CD4-positive, alpha-beta T cell (primary cell): ENCODE measurements at regions not wholly inside any gene's neighbourhood (a gene's known extent, or its start where the extent isn't known, plus 50 kb on each side); places are given as distances from the start of the nearest gene placed in this dataset.

Source experiments
- ATAC-seq: fragments of 200-7000 bp; cut with Tn5 transposase; one replicate; pipeline ENCODE4 v1.10.0; 2022; ENCODE audit warnings: mild to moderate bottlenecking; ENCODE audit not compliant: poor library complexity
- CTCF ChIA-PET: fragments of 350-600 bp; sonication (Branson Sonifier 250); formaldehyde crosslinking; loops from one replicate; lab custom pipeline; 2021; ENCODE audit warnings: antibody characterized with exemption, inconsistent platforms; lab: Charles Lee
- POLR2A ChIA-PET: fragments of 350-600 bp; sonication (Branson Sonifier 250); formaldehyde crosslinking; loops from one replicate; lab custom pipeline; 2021; ENCODE audit warnings: antibody characterized with exemption, inconsistent platforms; lab: Charles Lee
- DNase-seq, 14 experiments: peaks; one replicate each; pipeline ENCODE4 v3.0.0-alpha.2; 2013 to 2020; ENCODE audit warnings: mixed read lengths in 2 of 14
- H3K27ac ChIP-seq, 2 donors: one replicate each; pipeline versions ENCODE4 v1.5.1 to v1.7.0; 2013; ENCODE audit warnings: low read length in 2 of 2, low read depth in 1 of 2, mild to moderate bottlenecking in 1 of 2
- H3K27me3 ChIP-seq, 2 experiments: 1 replicate in 1 of 2; 2 replicates in 1 of 2; pipeline versions ENCODE4 v1.6.1 to v1.7.0; 2013; ENCODE audit warnings: low read length in 2 of 2, control low read depth in 1 of 2, mild to moderate bottlenecking in 1 of 2, moderate library complexity in 1 of 2; ENCODE audit not compliant: insufficient read depth in 2 of 2, control insufficient read depth in 1 of 2
- H3K36me3 ChIP-seq: one replicate; pipeline ENCODE4 v1.6.1; 2013; ENCODE audit warnings: low read length, control low read depth; ENCODE audit not compliant: insufficient read depth
- H3K4me1 ChIP-seq: one replicate; pipeline ENCODE4 v1.6.1; 2013; ENCODE audit warnings: low read length, control low read depth; ENCODE audit not compliant: insufficient read depth
- H3K4me3 ChIP-seq: one replicate; pipeline ENCODE4 v1.5.1; 2013; ENCODE audit warnings: mild to moderate bottlenecking, low read length, moderate library complexity
- H3K9me3 ChIP-seq, 2 experiments: 1 replicate in 1 of 2; 2 replicates in 1 of 2; pipeline versions ENCODE4 v1.6.1 to v1.7.0; 2013; ENCODE audit warnings: low read length in 2 of 2, mild to moderate bottlenecking in 2 of 2, control low read depth in 1 of 2, moderate library complexity in 1 of 2; ENCODE audit not compliant: control insufficient read depth in 1 of 2, insufficient read depth in 1 of 2
- H3K27ac Mint-ChIP-seq: one replicate; pipeline ENCODE4 v1.8.0; 2020; ENCODE audit warnings: mixed read lengths
- H3K27me3 Mint-ChIP-seq: one replicate; pipeline ENCODE4 v1.8.0; 2021; ENCODE audit warnings: mixed read lengths
- H3K36me3 Mint-ChIP-seq: one replicate; pipeline ENCODE4 v1.8.0; 2021; ENCODE audit warnings: low read depth, mixed read lengths
- H3K4me1 Mint-ChIP-seq: one replicate; pipeline ENCODE4 v1.8.0; 2021; ENCODE audit warnings: low read depth, mixed read lengths
- H3K4me3 Mint-ChIP-seq: one replicate; pipeline ENCODE4 v1.8.0; 2020; ENCODE audit warnings: mild to moderate bottlenecking, mixed read lengths
- H3K9me3 Mint-ChIP-seq: one replicate; pipeline ENCODE4 v1.8.0; 2020; ENCODE audit warnings: mixed read lengths
- intact Hi-C, 2 experiments: fragments of 100-400 bp; cut with DNase I in 1 of 2; cut with micrococcal nuclease in 1 of 2; formaldehyde crosslinking; loops; one replicate each; pipeline versions ENCODE4 v1.15.1 to v1.9.0; 2023 to 2025; cut with DNase I, micrococcal nuclease
- TF ChIP-seq, protein P1 (sequence below): fragments of 200-600 bp; IDR thresholded peaks from one replicate; pipeline ENCODE4 v1.8.0; 2022; ENCODE audit warnings: antibody characterized with exemption, mild to moderate bottlenecking

DNA sequence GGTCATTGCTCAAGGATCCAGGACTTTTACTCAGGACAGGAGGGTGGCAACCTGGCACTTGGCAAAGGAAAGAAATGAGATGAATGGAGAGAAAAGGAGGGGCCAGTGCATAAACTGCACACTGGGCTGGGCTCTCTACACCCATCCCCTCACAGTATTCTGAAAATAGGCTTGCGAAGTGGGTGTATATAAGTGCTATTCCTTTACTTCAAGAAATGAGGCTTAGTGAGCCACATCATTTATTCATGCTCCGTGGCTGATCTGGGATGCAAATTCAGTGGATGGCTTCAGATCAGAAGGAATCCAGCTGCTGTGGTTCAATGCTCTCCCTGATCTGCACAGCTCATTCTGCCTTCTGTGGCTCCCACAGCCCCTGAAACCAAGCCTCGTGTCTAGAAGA lies 297.7 kb downstream of the UQCRFS1 start:
- intact Hi-C loops, result no loop called here
- no peak overlapping the region for H3K27ac ChIP-seq
- H3K4me3 ChIP-seq, result no peak overlapping the region
- no peak for ATAC-seq
- H3K9me3 ChIP-seq, result peaks cover 0 to 16% of the 10 kb centered on the region in 2 experiments
- H3K4me1 Mint-ChIP-seq, result no peaks in the 10 kb centered on the region
- peaks cover 11% of the 10 kb centered on the region for H3K27me3 Mint-ChIP-seq
- TF ChIP-seq, protein P1, sequence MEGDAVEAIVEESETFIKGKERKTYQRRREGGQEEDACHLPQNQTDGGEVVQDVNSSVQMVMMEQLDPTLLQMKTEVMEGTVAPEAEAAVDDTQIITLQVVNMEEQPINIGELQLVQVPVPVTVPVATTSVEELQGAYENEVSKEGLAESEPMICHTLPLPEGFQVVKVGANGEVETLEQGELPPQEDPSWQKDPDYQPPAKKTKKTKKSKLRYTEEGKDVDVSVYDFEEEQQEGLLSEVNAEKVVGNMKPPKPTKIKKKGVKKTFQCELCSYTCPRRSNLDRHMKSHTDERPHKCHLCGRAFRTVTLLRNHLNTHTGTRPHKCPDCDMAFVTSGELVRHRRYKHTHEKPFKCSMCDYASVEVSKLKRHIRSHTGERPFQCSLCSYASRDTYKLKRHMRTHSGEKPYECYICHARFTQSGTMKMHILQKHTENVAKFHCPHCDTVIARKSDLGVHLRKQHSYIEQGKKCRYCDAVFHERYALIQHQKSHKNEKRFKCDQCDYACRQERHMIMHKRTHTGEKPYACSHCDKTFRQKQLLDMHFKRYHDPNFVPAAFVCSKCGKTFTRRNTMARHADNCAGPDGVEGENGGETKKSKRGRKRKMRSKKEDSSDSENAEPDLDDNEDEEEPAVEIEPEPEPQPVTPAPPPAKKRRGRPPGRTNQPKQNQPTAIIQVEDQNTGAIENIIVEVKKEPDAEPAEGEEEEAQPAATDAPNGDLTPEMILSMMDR, result no peak
- H3K9me3 Mint-ChIP-seq, result no peaks in the 10 kb centered on the region
- no peak overlapping the region for H3K4me3 Mint-ChIP-seq
- no peak for DNase-seq
- no peaks in the 10 kb centered on the region for H3K4me1 ChIP-seq
- no peaks in the 10 kb centered on the region for H3K36me3 Mint-ChIP-seq
- ChIA-PET POLR2A (no interaction called here), CTCF (no interaction called here)
- no peaks in the 10 kb centered on the region for H3K27me3 ChIP-seq
- no peak overlapping the region for H3K27ac Mint-ChIP-seq
- no peaks in the 10 kb centered on the region for H3K36me3 ChIP-seq

DNA sequence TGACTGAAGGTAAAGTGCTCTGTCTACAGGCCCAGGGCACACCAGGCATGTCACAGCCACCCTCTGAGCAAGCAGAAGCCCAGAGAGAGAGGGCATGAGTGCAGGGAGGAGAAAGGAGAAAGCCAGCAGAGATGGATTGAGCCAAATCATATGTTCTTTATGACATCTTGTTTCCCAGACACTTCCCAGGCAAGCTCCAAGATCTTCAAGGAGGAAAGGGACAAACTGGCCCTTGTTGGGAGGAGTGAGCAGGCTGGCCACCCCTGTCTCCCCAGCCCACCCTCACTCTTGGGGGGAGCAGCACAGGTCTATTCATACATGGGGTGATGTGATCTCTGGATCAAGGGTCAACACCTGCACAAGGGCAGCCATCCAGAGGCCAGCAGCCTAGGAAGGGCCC lies 298.8 kb downstream of the UQCRFS1 start:
- ChIA-PET POLR2A (no interaction called here), CTCF (interaction anchor here (0.5 kb wide), 1 partner anchor 171 kb away, joined by 7 read pairs; no protein-coding TSS in a partner anchor)
- Histone ChIP-seq H3K27me3 (no peaks in the 10 kb centered on the region), H3K4me3 (no peak overlapping the region), H3K27ac (no peak overlapping the region), H3K36me3 (no peaks in the 10 kb centered on the region), H3K9me3 (peaks cover 0 to 15% of the 10 kb centered on the region in 2 experiments), H3K4me1 (no peaks in the 10 kb centered on the region)
- TF ChIP-seq, protein P1, result no peak
- Mint-ChIP-seq H3K9me3 (no peaks in the 10 kb centered on the region), H3K4me3 (no peak overlapping the region), H3K27ac (no peak overlapping the region), H3K27me3 (peaks cover 9% of the 10 kb centered on the region), H3K36me3 (no peaks in the 10 kb centered on the region), H3K4me1 (no peaks in the 10 kb centered on the region)
- intact Hi-C loops, result no loop called here
- ATAC-seq (no peak), DNase-seq (no peak)

DNA sequence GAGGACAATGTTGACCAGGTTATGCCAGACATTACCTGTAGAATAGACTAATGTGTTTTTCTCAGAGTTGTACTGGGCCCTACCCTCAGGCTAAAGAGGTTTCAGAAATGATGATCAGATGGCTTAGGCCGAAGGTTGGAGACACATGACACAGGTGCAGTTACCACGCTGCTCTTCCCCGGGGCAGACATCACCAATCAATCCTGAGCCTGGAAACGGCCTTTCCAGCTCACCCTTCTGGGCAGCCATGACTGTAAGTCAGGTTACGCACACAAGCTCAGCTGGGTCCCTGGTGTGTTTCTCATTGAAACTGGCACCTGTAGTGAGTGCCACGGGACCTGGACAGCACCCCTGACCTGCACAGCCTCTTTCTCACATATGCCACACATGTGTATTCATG lies 299.3 kb downstream of the UQCRFS1 start:
- TF ChIP-seq, protein P1, result no peak
- Histone ChIP-seq H3K27ac (no peak overlapping the region), H3K27me3 (no peaks in the 10 kb centered on the region), H3K9me3 (peaks cover 0 to 15% of the 10 kb centered on the region in 2 experiments), H3K36me3 (no peaks in the 10 kb centered on the region), H3K4me1 (no peaks in the 10 kb centered on the region), H3K4me3 (no peak overlapping the region)
- CTCF ChIA-PET, result interaction anchor here (0.5 kb wide), 1 partner anchor 171 kb away, joined by 7 read pairs; no protein-coding TSS in a partner anchor
- Mint-ChIP-seq H3K36me3 (no peaks in the 10 kb centered on the region), H3K27ac (no peak overlapping the region), H3K9me3 (no peaks in the 10 kb centered on the region), H3K4me3 (no peak overlapping the region), H3K4me1 (no peaks in the 10 kb centered on the region), H3K27me3 (peaks cover 6% of the 10 kb centered on the region)
- DNase-seq (no peak), ATAC-seq (no peak)
- POLR2A ChIA-PET, result no interaction called here
- intact Hi-C loops, result no loop called here
